ENCODE measurements at regions not wholly inside any gene's neighbourhood (a gene's known extent, or its start where the extent isn't known, plus 50 kb on each side); places are given as distances from the start of the nearest gene placed in this dataset.

DNA sequence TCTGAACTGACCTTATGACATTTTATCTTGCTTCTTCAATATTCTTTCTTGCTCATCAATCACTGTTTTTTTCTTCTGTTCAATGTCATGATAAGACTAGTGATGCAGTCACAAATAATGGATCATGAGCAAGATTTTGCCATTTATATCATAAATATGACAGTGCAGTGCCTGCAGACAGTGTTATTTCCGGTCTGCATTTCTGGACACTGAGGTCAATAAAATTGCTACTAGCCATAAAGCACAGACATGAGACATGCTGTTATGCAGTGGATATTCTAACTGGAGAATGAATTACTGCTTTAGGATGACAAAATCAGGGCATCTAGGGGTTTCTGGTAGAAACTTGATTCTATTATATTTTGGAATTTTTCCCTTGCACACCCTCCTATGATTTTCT is 1509.7 kb upstream of the LRRTM3 start:
- H3K9me3 ChIP-seq (ENCODE audit: low read length), result no peaks in the 10 kb centered on the region
- no peak overlapping the region for H3K27ac ChIP-seq (ENCODE audit: extremely low read length, insufficient read depth, low read length)
- H3K27me3 ChIP-seq (ENCODE audit: control insufficient read depth in 1 of 2, insufficient read depth in 2 of 2, low read length in 2 of 2), result no peaks in the 10 kb centered on the region
- ATAC-seq (no peak), DNase-seq (ENCODE audit: low spot score) (no peak), FAIRE-seq (no peak)
- ChIA-PET CTCF (ENCODE audit: low intra/inter-chr PET ratio, low total read pairs) (no interaction called here), POLR2A (no interaction called here)
- no peak overlapping the region for H2AFZ ChIP-seq (ENCODE audit: low read length)
- H3K79me2 ChIP-seq (ENCODE audit: insufficient read depth, low read length), result no peaks in the 10 kb centered on the region
- no peaks in the 10 kb centered on the region for H4K20me1 ChIP-seq (ENCODE audit: insufficient read depth, low read length)
- H3K9ac ChIP-seq (ENCODE audit: insufficient read depth, low read depth, low read length), result no peak overlapping the region
- no peak overlapping the region for H3K4me2 ChIP-seq (ENCODE audit: low read depth, low read length)
- 7% methylated on average over 1 of the region's 1 CpG for WGBS (ENCODE audit: low lambda C conversion rate)
- in situ Hi-C loops (cut with HindIII; ENCODE audit: extremely low pct_ligation_motif_present, low pct_unique_long_range_greater_than_20kb) (no loop called here), intact Hi-C loops (cut with micrococcal nuclease; ENCODE audit: unreplicated experiment) (no loop called here)
- no peak for TF ChIP-seq ZNF703 (CRISPR knock-in tag; IDR thresholded peaks at IDR 0.05; ENCODE audit: borderline replicate concordance)
- TF ChIP-seq SMARCC2 (IDR thresholded peaks at IDR 0.05), result no peak
- TF ChIP-seq ATAD3A (CRISPR knock-in tag; IDR thresholded peaks at IDR 0.05), result no peak
- TF ChIP-seq GABPB1 (CRISPR knock-in tag; IDR thresholded peaks at IDR 0.05), result no peak
- no peak for TF ChIP-seq BCL6 (CRISPR knock-in tag; IDR thresholded peaks at IDR 0.05)
- no peak for TF ChIP-seq BRD4 (CRISPR knock-in tag; IDR thresholded peaks at IDR 0.05)
- TF ChIP-seq PHB2 (IDR thresholded peaks at IDR 0.05; ENCODE audit: partially characterized antibody), result no peak
- no peak for TF ChIP-seq TARDBP (CRISPR knock-in tag; IDR thresholded peaks at IDR 0.05)
- no peak for TF ChIP-seq ZNF879 (CRISPR knock-in tag; IDR thresholded peaks at IDR 0.05)
- no peak for TF ChIP-seq MAFF (IDR thresholded peaks at IDR 0.05; ENCODE audit: low read depth, low read length)
- TF ChIP-seq RFXANK (CRISPR knock-in tag; IDR thresholded peaks at IDR 0.05), result no peak
- TF ChIP-seq SAFB2 (CRISPR knock-in tag; IDR thresholded peaks at IDR 0.05; ENCODE audit: borderline replicate concordance, low read depth), result no peak
- TF ChIP-seq, protein P1, sequence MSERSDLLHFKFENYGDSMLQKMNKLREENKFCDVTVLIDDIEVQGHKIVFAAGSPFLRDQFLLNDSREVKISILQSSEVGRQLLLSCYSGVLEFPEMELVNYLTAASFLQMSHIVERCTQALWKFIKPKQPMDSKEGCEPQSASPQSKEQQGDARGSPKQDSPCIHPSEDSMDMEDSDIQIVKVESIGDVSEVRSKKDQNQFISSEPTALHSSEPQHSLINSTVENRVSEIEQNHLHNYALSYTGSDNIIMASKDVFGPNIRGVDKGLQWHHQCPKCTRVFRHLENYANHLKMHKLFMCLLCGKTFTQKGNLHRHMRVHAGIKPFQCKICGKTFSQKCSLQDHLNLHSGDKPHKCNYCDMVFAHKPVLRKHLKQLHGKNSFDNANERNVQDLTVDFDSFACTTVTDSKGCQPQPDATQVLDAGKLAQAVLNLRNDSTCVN (CRISPR knock-in tag; IDR thresholded peaks at IDR 0.05; ENCODE audit: borderline replicate concordance), result no peak
- H3K4me1 ChIP-seq (ENCODE audit: insufficient read depth, low read length), result no peaks in the 10 kb centered on the region
- no TSS peak for BruUV-seq (replicated peaks)
- H3K4me3 ChIP-seq (replicated peaks in 1 of 3; ENCODE audit: insufficient read depth in 1 of 3, low read depth in 2 of 3, low read length in 3 of 3), result no peak overlapping the region
- H3K36me3 ChIP-seq (replicated peaks in 1 of 2; ENCODE audit: control insufficient read depth in 1 of 2, insufficient read depth in 2 of 2, low read length in 2 of 2), result no peaks in the 10 kb centered on the region

Data from HepG2 (cell line).